IMR-90 (cell line): ENCODE measurements at regions not wholly inside any gene's neighbourhood (a gene's known extent, or its start where the extent isn't known, plus 50 kb on each side); places are given as distances from the start of the nearest gene placed in this dataset.

Experiments
- BHLHE40 ChIP-seq: fragments of 150-350 bp; IDR thresholded peaks from 2 replicates; pipeline ENCODE4 v1.6.1; 2016; ENCODE audit warnings: mild to moderate bottlenecking, low read depth, low read length
- CEBPB ChIP-seq: IDR thresholded peaks from 2 replicates; pipeline ENCODE4 v1.6.1; 2012; ENCODE audit warnings: low read depth, low read length, improper control_type of control experiment
- CHD1 ChIP-seq: IDR thresholded peaks from 2 replicates; pipeline ENCODE4 v1.6.1; 2012; ENCODE audit warnings: low read depth, low read length, improper control_type of control experiment
- RAD21 ChIP-seq: IDR thresholded peaks from 2 replicates; pipeline ENCODE4 v1.6.1; 2012; ENCODE audit warnings: low read length, improper control_type of control experiment
- RFX5 ChIP-seq: IDR thresholded peaks from 2 replicates; pipeline ENCODE4 v1.8.0; 2012; ENCODE audit warnings: low read depth, mild to moderate bottlenecking, low read length, moderate library complexity
- TF ChIP-seq, protein P1 (sequence below): conservative IDR thresholded peaks from 2 replicates; pipeline ENCODE4 v1.5.1; 2012; ENCODE audit warnings: mild to moderate bottlenecking, low read depth, low read length, improper control_type of control experiment
- TF ChIP-seq, protein P2 (sequence below): fragments of 150-350 bp; IDR thresholded peaks from 2 replicates; pipeline ENCODE4 v1.6.1; 2017; ENCODE audit warnings: mild to moderate bottlenecking, antibody characterized with exemption, low read length, low read depth

DNA sequence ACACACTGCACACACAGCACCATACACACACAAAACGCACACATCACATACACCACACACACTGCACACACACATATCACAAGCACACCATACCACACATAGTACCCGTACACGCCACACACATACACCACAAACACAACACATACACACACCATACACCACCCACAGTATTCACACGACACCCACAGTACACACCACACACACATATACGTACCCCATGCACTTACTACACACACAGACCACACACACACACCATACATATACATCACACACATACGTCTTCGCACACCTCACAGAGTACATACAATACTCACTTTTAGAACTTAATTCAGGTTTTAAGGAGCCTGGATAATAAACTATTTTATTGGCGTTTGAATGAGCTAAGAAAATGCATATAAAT, 1805.3 kb upstream of the DEFB115 start:
- TF ChIP-seq RAD21 (no peak), RFX5 (no peak), BHLHE40 (no peak), CHD1 (no peak), CEBPB (no peak)
- TF ChIP-seq, protein P1, sequence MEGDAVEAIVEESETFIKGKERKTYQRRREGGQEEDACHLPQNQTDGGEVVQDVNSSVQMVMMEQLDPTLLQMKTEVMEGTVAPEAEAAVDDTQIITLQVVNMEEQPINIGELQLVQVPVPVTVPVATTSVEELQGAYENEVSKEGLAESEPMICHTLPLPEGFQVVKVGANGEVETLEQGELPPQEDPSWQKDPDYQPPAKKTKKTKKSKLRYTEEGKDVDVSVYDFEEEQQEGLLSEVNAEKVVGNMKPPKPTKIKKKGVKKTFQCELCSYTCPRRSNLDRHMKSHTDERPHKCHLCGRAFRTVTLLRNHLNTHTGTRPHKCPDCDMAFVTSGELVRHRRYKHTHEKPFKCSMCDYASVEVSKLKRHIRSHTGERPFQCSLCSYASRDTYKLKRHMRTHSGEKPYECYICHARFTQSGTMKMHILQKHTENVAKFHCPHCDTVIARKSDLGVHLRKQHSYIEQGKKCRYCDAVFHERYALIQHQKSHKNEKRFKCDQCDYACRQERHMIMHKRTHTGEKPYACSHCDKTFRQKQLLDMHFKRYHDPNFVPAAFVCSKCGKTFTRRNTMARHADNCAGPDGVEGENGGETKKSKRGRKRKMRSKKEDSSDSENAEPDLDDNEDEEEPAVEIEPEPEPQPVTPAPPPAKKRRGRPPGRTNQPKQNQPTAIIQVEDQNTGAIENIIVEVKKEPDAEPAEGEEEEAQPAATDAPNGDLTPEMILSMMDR = no peak
- TF ChIP-seq, protein P2, sequence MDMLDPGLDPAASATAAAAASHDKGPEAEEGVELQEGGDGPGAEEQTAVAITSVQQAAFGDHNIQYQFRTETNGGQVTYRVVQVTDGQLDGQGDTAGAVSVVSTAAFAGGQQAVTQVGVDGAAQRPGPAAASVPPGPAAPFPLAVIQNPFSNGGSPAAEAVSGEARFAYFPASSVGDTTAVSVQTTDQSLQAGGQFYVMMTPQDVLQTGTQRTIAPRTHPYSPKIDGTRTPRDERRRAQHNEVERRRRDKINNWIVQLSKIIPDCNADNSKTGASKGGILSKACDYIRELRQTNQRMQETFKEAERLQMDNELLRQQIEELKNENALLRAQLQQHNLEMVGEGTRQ = no peak
